Osteoblast (primary cell): ENCODE measurements at regions not wholly inside any gene's neighbourhood (a gene's known extent, or its start where the extent isn't known, plus 50 kb on each side); places are given as distances from the start of the nearest gene placed in this dataset.

Source experiments
- DNase-seq: peaks from one replicate; pipeline ENCODE4 v3.0.0; 2011; ENCODE audit warnings: low spot score, mixed read lengths; ENCODE audit not compliant: insufficient read length; ENCODE audit errors: missing footprints
- H2AFZ ChIP-seq: 2 replicates; pipeline ENCODE4 v1.6.0; 2011; ENCODE audit warnings: mild to moderate bottlenecking, low read length
- H3K27ac ChIP-seq: 2 replicates; pipeline ENCODE4 v1.5.1; 2011; ENCODE audit warnings: mild to moderate bottlenecking, low read depth, low read length, moderate library complexity
- H3K27me3 ChIP-seq: 2 replicates; pipeline ENCODE4 v1.6.0; 2012; ENCODE audit warnings: mild to moderate bottlenecking, control low read depth, inconsistent platforms, low read length, moderate library complexity; ENCODE audit not compliant: insufficient read depth
- H3K36me3 ChIP-seq: 2 replicates; pipeline ENCODE4 v1.5.1; 2011; ENCODE audit warnings: mild to moderate bottlenecking, low read length, control low read depth, moderate library complexity; ENCODE audit not compliant: insufficient read depth
- H3K4me1 ChIP-seq: 2 replicates; pipeline ENCODE4 v1.5.1; 2011; ENCODE audit warnings: mild to moderate bottlenecking, low read length, control low read depth, moderate library complexity; ENCODE audit not compliant: insufficient read depth
- H3K4me2 ChIP-seq: 2 replicates; pipeline ENCODE4 v1.6.0; 2011; ENCODE audit warnings: mild to moderate bottlenecking, low read length; ENCODE audit not compliant: insufficient read depth
- H3K4me3 ChIP-seq: fragments of 200-600 bp; sonication (generic); 3 replicates; pipeline ENCODE4 v1.5.1; 2012; ENCODE audit warnings: mild to moderate bottlenecking, low read length, inconsistent platforms; ENCODE audit not compliant: insufficient read depth
- H3K79me2 ChIP-seq: 2 replicates; pipeline ENCODE4 v1.6.0; 2012; ENCODE audit warnings: mild to moderate bottlenecking, low read length, control low read depth, inconsistent platforms; ENCODE audit not compliant: insufficient read depth
- H3K9me3 ChIP-seq: 2 replicates; pipeline ENCODE4 v1.5.1; 2011; ENCODE audit warnings: low read depth, low read length, control low read depth
- H4K20me1 ChIP-seq: 2 replicates; pipeline ENCODE4 v1.6.0; 2012; ENCODE audit warnings: mild to moderate bottlenecking, low read length, control low read depth; ENCODE audit not compliant: insufficient read depth
- TF ChIP-seq, protein P1 (sequence below): IDR thresholded peaks from 2 replicates; pipeline ENCODE4 v1.5.1; 2011; ENCODE audit warnings: mild to moderate bottlenecking, low read depth, low read length, moderate library complexity; ENCODE audit errors: extremely low read depth

DNA sequence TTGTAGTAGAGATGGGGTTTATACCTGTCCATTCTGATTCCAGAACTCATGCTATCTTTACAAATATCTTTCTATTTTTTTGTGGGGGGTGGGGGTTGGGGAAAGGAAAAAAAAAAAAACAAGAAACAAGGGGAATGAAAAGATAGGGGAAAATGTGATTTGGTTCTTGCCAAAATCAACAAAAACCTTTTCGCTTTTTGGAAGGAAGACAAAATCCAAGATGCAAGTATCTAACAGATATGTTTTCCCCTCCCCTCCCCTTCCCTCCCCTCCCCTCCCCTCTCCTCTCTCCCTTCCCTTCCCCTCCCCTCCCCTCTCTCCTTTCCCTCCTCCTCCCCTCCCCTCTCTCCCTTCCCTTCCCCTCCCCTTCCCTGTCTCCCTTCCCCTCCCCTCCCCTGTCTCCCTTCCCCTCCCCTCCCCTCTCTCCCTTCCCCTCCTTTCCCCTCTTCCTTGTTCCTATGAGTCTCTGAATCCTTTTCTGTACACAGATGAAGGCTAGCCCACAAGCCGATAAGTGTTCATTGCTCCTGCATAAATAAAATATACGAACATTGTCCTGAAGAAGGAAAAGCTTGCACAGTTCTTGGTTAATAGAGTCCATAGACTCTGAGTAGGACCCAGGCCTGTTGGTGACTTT lies 551.9 kb downstream of the EDEM1 start:
- Histone ChIP-seq H3K27me3 (no peaks in the 10 kb centered on the region), H3K4me2 (no peak overlapping the region), H2AFZ (no peak overlapping the region), H3K79me2 (no peaks in the 10 kb centered on the region), H3K9me3 (no peaks in the 10 kb centered on the region), H4K20me1 (no peaks in the 10 kb centered on the region), H3K36me3 (no peaks in the 10 kb centered on the region), H3K27ac (no peak overlapping the region), H3K4me1 (no peaks in the 10 kb centered on the region), H3K4me3 (no peak overlapping the region)
- TF ChIP-seq, protein P1, sequence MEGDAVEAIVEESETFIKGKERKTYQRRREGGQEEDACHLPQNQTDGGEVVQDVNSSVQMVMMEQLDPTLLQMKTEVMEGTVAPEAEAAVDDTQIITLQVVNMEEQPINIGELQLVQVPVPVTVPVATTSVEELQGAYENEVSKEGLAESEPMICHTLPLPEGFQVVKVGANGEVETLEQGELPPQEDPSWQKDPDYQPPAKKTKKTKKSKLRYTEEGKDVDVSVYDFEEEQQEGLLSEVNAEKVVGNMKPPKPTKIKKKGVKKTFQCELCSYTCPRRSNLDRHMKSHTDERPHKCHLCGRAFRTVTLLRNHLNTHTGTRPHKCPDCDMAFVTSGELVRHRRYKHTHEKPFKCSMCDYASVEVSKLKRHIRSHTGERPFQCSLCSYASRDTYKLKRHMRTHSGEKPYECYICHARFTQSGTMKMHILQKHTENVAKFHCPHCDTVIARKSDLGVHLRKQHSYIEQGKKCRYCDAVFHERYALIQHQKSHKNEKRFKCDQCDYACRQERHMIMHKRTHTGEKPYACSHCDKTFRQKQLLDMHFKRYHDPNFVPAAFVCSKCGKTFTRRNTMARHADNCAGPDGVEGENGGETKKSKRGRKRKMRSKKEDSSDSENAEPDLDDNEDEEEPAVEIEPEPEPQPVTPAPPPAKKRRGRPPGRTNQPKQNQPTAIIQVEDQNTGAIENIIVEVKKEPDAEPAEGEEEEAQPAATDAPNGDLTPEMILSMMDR: no peak
- DNase-seq: no peak

DNA sequence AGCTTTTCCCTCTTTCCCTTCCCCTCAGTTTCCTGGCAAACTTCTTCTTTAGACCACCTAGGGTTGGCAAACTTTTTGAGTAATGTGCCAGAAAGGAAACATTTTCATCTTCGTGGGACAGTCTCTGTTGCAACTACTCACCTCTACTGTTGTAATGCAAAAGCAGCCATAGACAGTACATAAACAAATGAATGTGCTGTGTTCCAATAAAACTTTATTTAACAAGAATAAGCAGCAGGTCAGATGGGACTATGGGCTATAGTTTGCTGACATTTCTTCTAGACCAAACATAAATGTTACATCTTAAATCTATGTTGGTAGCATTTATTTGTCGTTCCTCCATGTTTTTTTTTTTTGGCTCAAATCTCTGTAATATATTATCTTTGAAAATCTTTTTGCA lies 552.4 kb downstream of the EDEM1 start:
- no peaks in the 10 kb centered on the region for H3K36me3 ChIP-seq
- TF ChIP-seq, protein P1: no peak
- H2AFZ ChIP-seq: no peak overlapping the region
- H3K9me3 ChIP-seq: no peaks in the 10 kb centered on the region
- no peak overlapping the region for H3K4me3 ChIP-seq
- H3K4me1 ChIP-seq: no peaks in the 10 kb centered on the region
- H3K79me2 ChIP-seq: no peaks in the 10 kb centered on the region
- no peak overlapping the region for H3K27ac ChIP-seq
- H3K27me3 ChIP-seq: no peaks in the 10 kb centered on the region
- no peak for DNase-seq
- no peak overlapping the region for H3K4me2 ChIP-seq
- H4K20me1 ChIP-seq: no peaks in the 10 kb centered on the region

DNA sequence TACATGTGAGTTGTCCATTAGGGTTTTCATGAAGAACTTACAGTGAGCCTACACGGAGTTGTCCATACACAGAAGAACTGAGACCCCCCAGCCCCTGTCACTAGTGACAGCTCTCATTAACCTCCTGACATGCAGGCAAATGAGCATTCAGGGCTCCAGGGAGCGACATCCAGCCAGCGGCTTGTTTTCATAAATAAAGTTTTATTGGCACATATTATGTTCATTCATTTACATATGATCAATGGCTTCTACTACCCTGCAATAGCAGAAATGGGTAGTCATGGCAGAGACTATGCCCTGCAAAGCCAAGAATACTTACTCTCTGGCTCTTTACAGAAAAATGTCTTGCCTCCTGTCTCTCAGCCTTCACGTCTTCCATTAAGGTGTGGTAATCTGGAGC lies 553.5 kb downstream of the EDEM1 start:
- Histone ChIP-seq H3K9me3 (no peaks in the 10 kb centered on the region), H3K4me2 (no peak overlapping the region), H3K36me3 (no peaks in the 10 kb centered on the region), H3K27ac (no peak overlapping the region), H3K27me3 (no peaks in the 10 kb centered on the region), H4K20me1 (no peaks in the 10 kb centered on the region), H3K4me3 (no peak overlapping the region), H2AFZ (no peak overlapping the region), H3K79me2 (no peaks in the 10 kb centered on the region), H3K4me1 (no peaks in the 10 kb centered on the region)
- no peak for DNase-seq
- TF ChIP-seq, protein P1: no peak

DNA sequence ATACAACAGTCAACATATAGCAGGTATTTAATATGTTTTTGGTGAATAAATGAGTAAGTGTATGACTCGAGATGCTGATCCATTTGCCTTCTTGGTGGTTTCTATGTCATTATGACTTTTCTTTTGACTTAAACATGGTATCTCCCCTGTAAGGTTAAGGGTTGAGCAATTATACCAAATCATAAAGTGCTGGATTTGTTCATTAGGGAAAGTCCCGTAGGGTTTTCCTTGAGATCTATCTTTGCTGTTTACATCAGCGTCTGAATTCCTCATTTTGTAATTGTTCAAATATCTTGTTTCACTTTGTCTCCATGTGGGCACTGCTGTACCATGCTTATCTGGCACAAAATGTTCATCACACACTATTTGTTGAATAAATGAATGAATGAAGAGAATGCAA lies 562.6 kb downstream of the EDEM1 start:
- Histone ChIP-seq H3K4me3 (no peak overlapping the region), H3K36me3 (no peaks in the 10 kb centered on the region), H3K27me3 (no peaks in the 10 kb centered on the region), H4K20me1 (no peaks in the 10 kb centered on the region), H3K27ac (no peak overlapping the region), H3K79me2 (no peaks in the 10 kb centered on the region), H2AFZ (no peak overlapping the region), H3K4me2 (no peak overlapping the region), H3K4me1 (no peaks in the 10 kb centered on the region), H3K9me3 (no peaks in the 10 kb centered on the region)
- DNase-seq: no peak
- TF ChIP-seq, protein P1: no peak
